Testis (tissue), 2 donors: ENCODE measurements at regions not wholly inside any gene's neighbourhood (a gene's known extent, or its start where the extent isn't known, plus 50 kb on each side); places are given as distances from the start of the nearest gene placed in this dataset.

Experiments used
- DNase-seq: peaks from one replicate; pipeline ENCODE4 v3.0.0-alpha.2; 2019
- H3K27ac ChIP-seq, 2 donors: fragments of 200-600 bp; sonication (generic); one replicate each; pipeline ENCODE4 v1.5.1; 2019
- H3K27me3 ChIP-seq: fragments of 200-600 bp; sonication (generic); one replicate; pipeline ENCODE4 v1.5.1; 2019
- H3K36me3 ChIP-seq: fragments of 200-600 bp; sonication (generic); one replicate; pipeline ENCODE4 v1.5.1; 2017; ENCODE audit warnings: low read depth; ENCODE audit errors: missing control alignments
- H3K4me1 ChIP-seq: fragments of 200-600 bp; sonication (generic); one replicate; pipeline ENCODE4 v1.5.1; 2019
- H3K4me3 ChIP-seq, 2 donors: fragments of 200-600 bp; sonication (generic); one replicate each; pipeline ENCODE4 v1.5.1; 2017 to 2019
- H3K9me3 ChIP-seq: fragments of 200-600 bp; sonication (generic); one replicate; pipeline ENCODE4 v1.5.1; 2017
- CTCF ChIP-seq, 3 experiments: fragments of 450-650 bp in 2 of 3; fragments of 200-600 bp in 1 of 3; sonication (generic) in 1 of 3; IDR thresholded peaks; one replicate each; pipeline ENCODE4 v1.5.1; 2016 to 2019; ENCODE audit warnings: antibody characterized with exemption in 3 of 3, mild to moderate bottlenecking in 2 of 3, moderate library complexity in 1 of 3
- POLR2A ChIP-seq: fragments of 450-650 bp; IDR thresholded peaks from one replicate; pipeline ENCODE4 v1.6.1; 2017; ENCODE audit warnings: antibody characterized with exemption, mild to moderate bottlenecking, moderate library complexity
- WGBS, 2 donors: methylation state at CpG; one replicate each; pipeline ENCODE4 v1.1.5; 2018; 5-methylcytosine and 5-hydroxymethylcytosine counted together
- intact Hi-C: fragments of 100-400 bp; cut with DNase I; formaldehyde crosslinking; loops from one replicate; pipeline ENCODE4 v1.15.1; 2023; ENCODE audit warnings: low total_unique reads

DNA sequence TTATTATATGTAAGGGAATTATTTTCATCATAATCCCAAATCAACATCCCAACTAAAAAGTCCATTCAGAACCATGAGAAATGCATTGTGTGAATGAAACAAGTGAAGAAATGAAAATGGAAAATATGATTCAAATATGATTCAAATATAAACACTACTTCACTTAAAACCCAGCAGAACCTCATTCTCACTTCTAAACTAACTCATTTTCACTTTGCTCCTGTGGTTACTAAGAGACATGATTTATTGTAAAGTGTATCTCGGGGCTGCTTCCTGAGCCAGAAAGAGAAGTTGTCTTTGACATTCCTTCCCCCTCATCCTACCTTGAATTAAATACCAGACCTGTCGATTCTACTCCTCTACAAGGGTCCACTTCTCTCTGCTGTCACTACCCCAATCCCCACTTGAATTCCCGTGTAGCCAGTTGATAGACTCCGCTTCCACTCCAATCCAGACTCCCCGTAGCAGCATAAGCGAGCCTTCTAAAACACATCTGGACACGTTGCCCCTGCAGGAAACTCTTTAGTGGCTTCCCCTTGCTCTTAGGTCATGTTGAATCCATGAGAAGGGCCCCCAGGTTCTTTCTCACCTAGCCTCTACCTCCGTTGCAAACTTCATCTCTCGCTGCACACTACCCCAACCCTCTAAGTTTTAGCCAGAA, 697.0 kb upstream of the ID2 start:
- TF ChIP-seq CTCF (IDR thresholded peaks at IDR 0.05) = no peak
- TF ChIP-seq POLR2A = no peak
- Histone ChIP-seq H3K4me3 (no peak overlapping the region), H3K9me3 (no peaks in the 10 kb centered on the region), H3K4me1 (peaks cover 3% of the 10 kb centered on the region), H3K27me3 (no peaks in the 10 kb centered on the region), H3K36me3 (no peaks in the 10 kb centered on the region), H3K27ac (no peak overlapping the region)
- WGBS, 2 donors = 72 to 77% methylated on average over 9 of the region's 9 CpGs
- intact Hi-C loops = no loop called here
- no peak for DNase-seq

DNA sequence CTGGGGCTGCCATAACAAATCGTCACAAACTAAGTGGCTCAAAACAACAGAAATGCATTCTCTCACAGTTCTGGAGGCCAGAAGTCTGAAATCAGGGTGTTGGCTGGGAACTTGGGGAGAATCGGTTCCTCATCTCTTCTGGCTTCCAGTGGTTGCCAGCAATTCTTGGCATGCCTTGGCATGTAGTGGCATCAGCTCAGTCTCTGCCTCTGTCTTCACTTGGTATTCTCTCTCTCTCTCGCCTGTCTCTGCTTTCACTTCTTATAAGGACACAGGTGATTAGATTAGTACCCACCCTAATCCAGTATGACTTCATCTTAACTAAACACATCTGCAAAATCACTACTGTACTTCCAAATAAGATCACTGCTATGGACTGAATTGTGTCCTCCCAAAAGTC, 695.4 kb upstream of the ID2 start:
- no peak overlapping the region for H3K27ac ChIP-seq
- intact Hi-C loops = no loop called here
- 90 to 95% methylated on average over 3 of the region's 3 CpGs for whole genome bisulfite sequencing, 2 donors
- H3K27me3 ChIP-seq = no peaks in the 10 kb centered on the region
- H3K4me1 ChIP-seq = no peaks in the 10 kb centered on the region
- TF ChIP-seq CTCF (IDR thresholded peaks at IDR 0.05) (no peak), POLR2A (no peak)
- no peak overlapping the region for H3K4me3 ChIP-seq
- no peaks in the 10 kb centered on the region for H3K36me3 ChIP-seq
- no peaks in the 10 kb centered on the region for H3K9me3 ChIP-seq
- DNase-seq = no peak

DNA sequence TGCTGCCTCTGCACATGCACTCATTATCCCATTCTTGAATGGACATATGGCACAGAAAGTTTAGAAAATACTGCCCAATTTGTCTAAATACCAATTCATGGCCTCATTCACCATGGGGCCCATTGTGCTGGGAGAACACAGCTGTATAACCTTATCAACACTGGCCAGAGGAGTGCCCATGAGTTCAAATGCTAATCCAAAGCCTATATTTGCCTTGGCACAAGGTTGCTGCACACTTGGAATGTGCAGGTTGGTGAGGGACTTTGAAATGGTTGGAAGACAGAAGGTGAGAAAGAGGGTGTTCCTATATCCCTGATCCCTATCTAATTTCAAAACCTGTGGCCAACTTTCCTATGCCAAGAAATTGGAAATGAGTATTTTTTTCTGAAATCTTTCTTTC, 693.9 kb upstream of the ID2 start:
- intact Hi-C loops = no loop called here
- no peak for DNase-seq
- Histone ChIP-seq H3K36me3 (no peaks in the 10 kb centered on the region), H3K4me3 (no peak overlapping the region), H3K9me3 (no peaks in the 10 kb centered on the region), H3K27me3 (no peaks in the 10 kb centered on the region), H3K4me1 (no peaks in the 10 kb centered on the region), H3K27ac (no peak overlapping the region)
- TF ChIP-seq CTCF (IDR thresholded peaks at IDR 0.05) (no peak), POLR2A (no peak)

DNA sequence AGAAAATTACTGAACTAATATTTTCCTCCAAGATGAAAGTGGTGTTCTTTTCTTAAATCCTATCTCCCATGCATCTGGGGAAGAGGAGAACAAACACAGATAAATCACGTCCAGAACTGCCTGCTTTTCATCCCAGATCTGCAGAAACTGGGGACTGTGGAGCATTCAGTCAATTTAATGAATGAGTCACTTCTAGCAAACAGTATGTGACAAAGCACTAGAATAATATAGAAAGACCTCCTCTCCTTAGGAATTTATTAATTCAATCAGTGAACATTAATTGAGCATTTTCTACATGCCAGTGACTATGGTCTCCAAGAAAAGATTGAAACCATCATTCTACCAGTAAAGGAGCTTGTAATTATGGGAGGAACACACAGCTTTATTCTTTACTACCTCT, 693.4 kb upstream of the ID2 start:
- 72 to 73% methylated on average over 1 of the region's 1 CpG for WGBS, 2 donors
- intact Hi-C loops = no loop called here

More for the DNA sequence above, 693.4 kb upstream of the ID2 start:
- no peaks in the 10 kb centered on the region for H3K9me3 ChIP-seq
- H3K36me3 ChIP-seq = no peaks in the 10 kb centered on the region
- H3K4me1 ChIP-seq = no peaks in the 10 kb centered on the region
- no peak overlapping the region for H3K27ac ChIP-seq
- no peaks in the 10 kb centered on the region for H3K27me3 ChIP-seq
- H3K4me3 ChIP-seq = no peak overlapping the region
- no peak for DNase-seq
- TF ChIP-seq CTCF (IDR thresholded peaks at IDR 0.05) = no peak
